Fibroblast of mammary gland (primary cell): ENCODE measurements at regions not wholly inside any gene's neighbourhood (a gene's known extent, or its start where the extent isn't known, plus 50 kb on each side); places are given as distances from the start of the nearest gene placed in this dataset.
A peak's percentile ranks its signal among the peaks of the same experiment; 100 is the strongest.

Experiments used
- DNase-seq: peaks from one replicate; pipeline ENCODE4 v3.0.0-alpha.2; 2010; ENCODE audit warnings: low read depth
- H3K4me3 ChIP-seq: 2 replicates; pipeline ENCODE4 v1.5.1; 2011; ENCODE audit warnings: low read depth, mild to moderate bottlenecking, low read length, moderate library complexity; ENCODE audit not compliant: control insufficient read depth
- TF ChIP-seq, protein P1 (sequence below): conservative IDR thresholded peaks from 2 replicates; pipeline ENCODE4 v1.5.1; 2011; ENCODE audit warnings: low read depth, low read length, inconsistent platforms; ENCODE audit not compliant: control insufficient read depth, insufficient read depth

- H3K4me3 ChIP-seq = no peak overlapping the region
- TF ChIP-seq, protein P1, sequence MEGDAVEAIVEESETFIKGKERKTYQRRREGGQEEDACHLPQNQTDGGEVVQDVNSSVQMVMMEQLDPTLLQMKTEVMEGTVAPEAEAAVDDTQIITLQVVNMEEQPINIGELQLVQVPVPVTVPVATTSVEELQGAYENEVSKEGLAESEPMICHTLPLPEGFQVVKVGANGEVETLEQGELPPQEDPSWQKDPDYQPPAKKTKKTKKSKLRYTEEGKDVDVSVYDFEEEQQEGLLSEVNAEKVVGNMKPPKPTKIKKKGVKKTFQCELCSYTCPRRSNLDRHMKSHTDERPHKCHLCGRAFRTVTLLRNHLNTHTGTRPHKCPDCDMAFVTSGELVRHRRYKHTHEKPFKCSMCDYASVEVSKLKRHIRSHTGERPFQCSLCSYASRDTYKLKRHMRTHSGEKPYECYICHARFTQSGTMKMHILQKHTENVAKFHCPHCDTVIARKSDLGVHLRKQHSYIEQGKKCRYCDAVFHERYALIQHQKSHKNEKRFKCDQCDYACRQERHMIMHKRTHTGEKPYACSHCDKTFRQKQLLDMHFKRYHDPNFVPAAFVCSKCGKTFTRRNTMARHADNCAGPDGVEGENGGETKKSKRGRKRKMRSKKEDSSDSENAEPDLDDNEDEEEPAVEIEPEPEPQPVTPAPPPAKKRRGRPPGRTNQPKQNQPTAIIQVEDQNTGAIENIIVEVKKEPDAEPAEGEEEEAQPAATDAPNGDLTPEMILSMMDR = no peak
- DNase-seq = no peak
Measured at GRCh38 chr3:147630921-147631415, 221.8 kb downstream of the ZIC1 start.

GRCh38 chr3:147640781-147641180 is 231.6 kb downstream of the ZIC1 start:
- TF ChIP-seq, protein P1 = no peak
- no peak overlapping the region for H3K4me3 ChIP-seq
- peak; percentile 7 for DNase-seq

- TF ChIP-seq, protein P1 = no peak
- H3K4me3 ChIP-seq = no peak overlapping the region
- no peak for DNase-seq
Measured at GRCh38 chr3:147645761-147646160, 236.6 kb downstream of the ZIC1 start.

- H3K4me3 ChIP-seq = no peak overlapping the region
- DNase-seq = no peak
- TF ChIP-seq, protein P1 = no peak
Measured at GRCh38 chr3:147649475-147649874, 240.3 kb downstream of the ZIC1 start.

DNA sequence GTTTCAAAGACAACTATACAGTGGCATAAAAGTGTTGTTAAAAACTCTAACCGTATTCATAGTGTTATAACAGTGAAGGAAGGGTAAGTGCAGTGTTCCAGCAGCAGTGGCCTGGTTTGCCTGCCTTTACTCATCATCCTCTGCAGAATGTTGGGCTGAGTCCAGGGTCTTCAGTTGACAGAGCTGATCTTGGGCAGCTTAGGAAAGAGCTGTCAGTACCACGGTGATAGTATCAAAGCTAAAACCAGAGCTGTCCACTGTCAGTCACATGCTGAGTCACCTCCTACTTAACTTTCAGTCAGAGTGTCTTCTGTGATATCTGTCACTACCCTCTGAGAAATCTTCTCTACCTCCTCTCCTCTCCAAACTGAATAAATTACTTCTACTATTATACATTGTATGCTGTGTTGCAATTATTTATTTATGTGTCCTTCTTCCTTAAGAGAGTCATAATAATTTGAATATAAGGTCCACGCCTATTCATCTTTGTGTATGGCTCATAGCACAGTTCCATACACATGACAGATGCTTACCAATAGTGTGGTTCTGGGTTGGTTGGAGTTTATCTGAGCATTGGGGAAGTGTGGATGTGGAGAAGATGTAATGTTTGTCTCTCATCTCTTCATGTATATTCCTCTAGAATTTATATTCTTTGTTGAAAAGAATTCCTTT is 242.1 kb downstream of the ZIC1 start:
- TF ChIP-seq, protein P1 = no peak
- DNase-seq = peak; percentile 48
- no peak overlapping the region for H3K4me3 ChIP-seq

- H3K4me3 ChIP-seq = no peak overlapping the region
- TF ChIP-seq, protein P1 = no peak
- DNase-seq = peak; percentile 12
Measured at GRCh38 chr3:147652651-147653366, 243.6 kb downstream of the ZIC1 start.
